SK-N-SH treated with all-trans-retinoic acid at 6 μM for 48 hours (cell line): ENCODE measurements at regions not wholly inside any gene's neighbourhood (a gene's known extent, or its start where the extent isn't known, plus 50 kb on each side); places are given as distances from the start of the nearest gene placed in this dataset.

ENCODE experiments used
- ATAC-seq: fragments of 200-7000 bp; cut with Tn5 transposase; 3 replicates; pipeline ENCODE4 v1.9.1; 2020; ENCODE audit warnings: mild to moderate bottlenecking, moderate library complexity
- ARNTL ChIP-seq: fragments of 450-650 bp; formaldehyde crosslinking; IDR thresholded peaks from 2 replicates; pipeline ENCODE4 v1.5.0; 2020; ENCODE audit warnings: low read depth, mild to moderate bottlenecking, moderate library complexity, borderline replicate concordance
- BACH2 ChIP-seq: fragments of 250-450 bp; sonication (Bioruptor Pico); IDR thresholded peaks from 2 replicates; pipeline ENCODE4 v1.9.0; 2021; ENCODE audit warnings: mild to moderate bottlenecking, borderline replicate concordance
- CSDC2 ChIP-seq: fragments of 250-450 bp; sonication (Bioruptor Pico); IDR thresholded peaks from 2 replicates; pipeline ENCODE4 v1.5.0; 2020; ENCODE audit warnings: mild to moderate bottlenecking, moderate library complexity
- ESRRG ChIP-seq: fragments of 250-450 bp; sonication (Bioruptor Pico); IDR thresholded peaks from 2 replicates; pipeline ENCODE4 v1.6.1; 2021; ENCODE audit warnings: mild to moderate bottlenecking
- GLIS3 ChIP-seq: fragments of 250-450 bp; sonication (Bioruptor Pico); IDR thresholded peaks from 2 replicates; pipeline ENCODE4 v1.5.0; 2020; ENCODE audit warnings: mild to moderate bottlenecking, moderate library complexity
- ISL1 ChIP-seq: fragments of 250-450 bp; sonication (Bioruptor Pico); IDR thresholded peaks from 2 replicates; pipeline ENCODE4 v2.1.2; 2022; ENCODE audit warnings: mild to moderate bottlenecking, moderate library complexity
- OSR1 ChIP-seq: fragments of 250-450 bp; sonication (Bioruptor Pico); IDR thresholded peaks from 2 replicates; pipeline ENCODE4 v1.8.0; 2022; ENCODE audit warnings: moderate library complexity, mild to moderate bottlenecking, inconsistent platforms
- PPARA ChIP-seq: fragments of 250-450 bp; sonication (Bioruptor Pico); IDR thresholded peaks from 2 replicates; pipeline ENCODE4 v1.5.0; 2020; ENCODE audit warnings: mild to moderate bottlenecking, borderline replicate concordance
- RARB ChIP-seq: fragments of 250-450 bp; sonication (Bioruptor Pico); IDR thresholded peaks from 2 replicates; pipeline ENCODE4 v1.8.0; 2021; ENCODE audit warnings: mild to moderate bottlenecking, moderate library complexity
- SNAI2 ChIP-seq: fragments of 250-450 bp; sonication (Bioruptor Pico); IDR thresholded peaks from 2 replicates; pipeline ENCODE4 v1.5.0; 2020; ENCODE audit warnings: mild to moderate bottlenecking, moderate library complexity
- TCF4 ChIP-seq: fragments of 250-450 bp; sonication (Bioruptor Pico); IDR thresholded peaks from 2 replicates; pipeline ENCODE4 v1.8.0; 2021; ENCODE audit warnings: mild to moderate bottlenecking, moderate library complexity, borderline replicate concordance
- TOX ChIP-seq: fragments of 250-450 bp; sonication (Bioruptor Pico); IDR thresholded peaks from 2 replicates; pipeline ENCODE4 v1.8.0; 2021; ENCODE audit warnings: mild to moderate bottlenecking, moderate library complexity, borderline replicate concordance
- ZC3H10 ChIP-seq: fragments of 250-450 bp; sonication (Bioruptor Pico); IDR thresholded peaks from 2 replicates; pipeline ENCODE4 v1.5.1; 2021; ENCODE audit warnings: mild to moderate bottlenecking, moderate library complexity
- ZFP3 ChIP-seq: fragments of 250-450 bp; sonication (Bioruptor Pico); IDR thresholded peaks from 2 replicates; pipeline ENCODE4 v1.5.0; 2020; ENCODE audit warnings: mild to moderate bottlenecking, moderate library complexity
- ZFP30 ChIP-seq: fragments of 450-650 bp; formaldehyde crosslinking; IDR thresholded peaks from 2 replicates; pipeline ENCODE4 v1.5.0; 2022; ENCODE audit warnings: mild to moderate bottlenecking, moderate library complexity
- ZNF565 ChIP-seq: fragments of 450-650 bp; formaldehyde crosslinking; conservative IDR thresholded peaks from 2 replicates; pipeline ENCODE4 v1.5.0; 2020; ENCODE audit warnings: low read depth, mild to moderate bottlenecking, moderate library complexity
- ZNF70 ChIP-seq: fragments of 450-650 bp; formaldehyde crosslinking; IDR thresholded peaks from 2 replicates; pipeline ENCODE4 v1.5.0; 2020; ENCODE audit warnings: mild to moderate bottlenecking, moderate library complexity
- ZNF8 ChIP-seq: fragments of 450-650 bp; formaldehyde crosslinking; IDR thresholded peaks from 2 replicates; pipeline ENCODE4 v1.5.0; 2020; ENCODE audit warnings: mild to moderate bottlenecking, moderate library complexity
- TF ChIP-seq, protein P1 (sequence below): fragments of 250-450 bp; sonication (Bioruptor Pico); IDR thresholded peaks from 2 replicates; pipeline ENCODE4 v1.8.0; 2020; ENCODE audit warnings: mild to moderate bottlenecking, moderate library complexity, borderline replicate concordance
- TF ChIP-seq, protein P2 (sequence below): fragments of 250-450 bp; sonication (Bioruptor Pico); IDR thresholded peaks from 2 replicates; pipeline ENCODE4 v1.5.0; 2020; ENCODE audit warnings: mild to moderate bottlenecking, moderate library complexity
- TF ChIP-seq, protein P3 (sequence below): fragments of 250-450 bp; sonication (Bioruptor Pico); IDR thresholded peaks from 2 replicates; pipeline ENCODE4 v1.5.1; 2020; ENCODE audit warnings: low read depth, mild to moderate bottlenecking, moderate library complexity
- TF ChIP-seq, protein P4 (sequence below): fragments of 250-450 bp; sonication (Bioruptor Pico); IDR thresholded peaks from 2 replicates; pipeline ENCODE4 v1.5.1; 2021; ENCODE audit warnings: mild to moderate bottlenecking, moderate library complexity

- ATAC-seq: no peak
- TF ChIP-seq ISL1 (CRISPR knock-in tag) (no peak), GLIS3 (CRISPR knock-in tag) (no peak), ZFP3 (CRISPR knock-in tag) (no peak), ARNTL (no peak), ZC3H10 (CRISPR knock-in tag) (no peak), ZNF565 (CRISPR knock-in tag) (no peak), ZNF70 (no peak), RARB (CRISPR knock-in tag) (no peak), ZNF8 (CRISPR knock-in tag) (no peak), TOX (CRISPR knock-in tag) (no peak), BACH2 (CRISPR knock-in tag) (no peak), CSDC2 (CRISPR knock-in tag) (no peak), ESRRG (CRISPR knock-in tag) (no peak), TCF4 (CRISPR knock-in tag) (no peak), ZFP30 (CRISPR knock-in tag) (no peak), PPARA (CRISPR knock-in tag) (no peak), OSR1 (CRISPR knock-in tag) (no peak)
- TF ChIP-seq, protein P1, sequence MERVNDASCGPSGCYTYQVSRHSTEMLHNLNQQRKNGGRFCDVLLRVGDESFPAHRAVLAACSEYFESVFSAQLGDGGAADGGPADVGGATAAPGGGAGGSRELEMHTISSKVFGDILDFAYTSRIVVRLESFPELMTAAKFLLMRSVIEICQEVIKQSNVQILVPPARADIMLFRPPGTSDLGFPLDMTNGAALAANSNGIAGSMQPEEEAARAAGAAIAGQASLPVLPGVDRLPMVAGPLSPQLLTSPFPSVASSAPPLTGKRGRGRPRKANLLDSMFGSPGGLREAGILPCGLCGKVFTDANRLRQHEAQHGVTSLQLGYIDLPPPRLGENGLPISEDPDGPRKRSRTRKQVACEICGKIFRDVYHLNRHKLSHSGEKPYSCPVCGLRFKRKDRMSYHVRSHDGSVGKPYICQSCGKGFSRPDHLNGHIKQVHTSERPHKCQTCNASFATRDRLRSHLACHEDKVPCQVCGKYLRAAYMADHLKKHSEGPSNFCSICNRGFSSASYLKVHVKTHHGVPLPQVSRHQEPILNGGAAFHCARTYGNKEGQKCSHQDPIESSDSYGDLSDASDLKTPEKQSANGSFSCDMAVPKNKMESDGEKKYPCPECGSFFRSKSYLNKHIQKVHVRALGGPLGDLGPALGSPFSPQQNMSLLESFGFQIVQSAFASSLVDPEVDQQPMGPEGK (CRISPR knock-in tag): no peak
- TF ChIP-seq, protein P2, sequence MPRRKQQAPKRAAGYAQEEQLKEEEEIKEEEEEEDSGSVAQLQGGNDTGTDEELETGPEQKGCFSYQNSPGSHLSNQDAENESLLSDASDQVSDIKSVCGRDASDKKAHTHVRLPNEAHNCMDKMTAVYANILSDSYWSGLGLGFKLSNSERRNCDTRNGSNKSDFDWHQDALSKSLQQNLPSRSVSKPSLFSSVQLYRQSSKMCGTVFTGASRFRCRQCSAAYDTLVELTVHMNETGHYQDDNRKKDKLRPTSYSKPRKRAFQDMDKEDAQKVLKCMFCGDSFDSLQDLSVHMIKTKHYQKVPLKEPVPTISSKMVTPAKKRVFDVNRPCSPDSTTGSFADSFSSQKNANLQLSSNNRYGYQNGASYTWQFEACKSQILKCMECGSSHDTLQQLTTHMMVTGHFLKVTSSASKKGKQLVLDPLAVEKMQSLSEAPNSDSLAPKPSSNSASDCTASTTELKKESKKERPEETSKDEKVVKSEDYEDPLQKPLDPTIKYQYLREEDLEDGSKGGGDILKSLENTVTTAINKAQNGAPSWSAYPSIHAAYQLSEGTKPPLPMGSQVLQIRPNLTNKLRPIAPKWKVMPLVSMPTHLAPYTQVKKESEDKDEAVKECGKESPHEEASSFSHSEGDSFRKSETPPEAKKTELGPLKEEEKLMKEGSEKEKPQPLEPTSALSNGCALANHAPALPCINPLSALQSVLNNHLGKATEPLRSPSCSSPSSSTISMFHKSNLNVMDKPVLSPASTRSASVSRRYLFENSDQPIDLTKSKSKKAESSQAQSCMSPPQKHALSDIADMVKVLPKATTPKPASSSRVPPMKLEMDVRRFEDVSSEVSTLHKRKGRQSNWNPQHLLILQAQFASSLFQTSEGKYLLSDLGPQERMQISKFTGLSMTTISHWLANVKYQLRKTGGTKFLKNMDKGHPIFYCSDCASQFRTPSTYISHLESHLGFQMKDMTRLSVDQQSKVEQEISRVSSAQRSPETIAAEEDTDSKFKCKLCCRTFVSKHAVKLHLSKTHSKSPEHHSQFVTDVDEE (CRISPR knock-in tag): no peak
- TF ChIP-seq, protein P3, sequence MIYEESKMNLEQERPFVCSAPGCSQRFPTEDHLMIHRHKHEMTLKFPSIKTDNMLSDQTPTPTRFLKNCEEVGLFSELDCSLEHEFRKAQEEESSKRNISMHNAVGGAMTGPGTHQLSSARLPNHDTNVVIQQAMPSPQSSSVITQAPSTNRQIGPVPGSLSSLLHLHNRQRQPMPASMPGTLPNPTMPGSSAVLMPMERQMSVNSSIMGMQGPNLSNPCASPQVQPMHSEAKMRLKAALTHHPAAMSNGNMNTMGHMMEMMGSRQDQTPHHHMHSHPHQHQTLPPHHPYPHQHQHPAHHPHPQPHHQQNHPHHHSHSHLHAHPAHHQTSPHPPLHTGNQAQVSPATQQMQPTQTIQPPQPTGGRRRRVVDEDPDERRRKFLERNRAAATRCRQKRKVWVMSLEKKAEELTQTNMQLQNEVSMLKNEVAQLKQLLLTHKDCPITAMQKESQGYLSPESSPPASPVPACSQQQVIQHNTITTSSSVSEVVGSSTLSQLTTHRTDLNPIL (CRISPR knock-in tag): no peak
Observed at GRCh38 chr4:134948110-134948642, 746.6 kb upstream of the PABPC4L start.

DNA sequence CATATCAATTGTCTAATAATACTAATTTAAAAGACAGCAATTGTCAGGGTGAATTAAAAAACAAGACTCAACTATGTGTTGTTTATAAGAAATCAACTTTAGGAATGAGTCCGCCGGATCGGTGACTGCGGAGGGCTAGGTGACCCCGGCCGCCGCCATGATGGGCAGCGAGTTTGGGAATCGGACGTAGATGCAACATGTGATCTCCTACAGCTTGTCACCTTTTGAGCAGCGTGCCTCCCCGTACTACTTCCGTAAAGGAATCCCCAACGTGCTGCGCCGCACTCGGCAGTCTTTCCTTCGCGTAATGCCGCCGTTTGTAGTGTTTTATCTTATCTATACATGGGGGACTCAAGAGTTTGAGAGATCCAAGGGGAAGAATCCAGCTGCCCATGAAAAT is 742.5 kb upstream of the PABPC4L start:
- TF ChIP-seq ZFP30 (CRISPR knock-in tag) (no peak), ZNF70 (no peak), ZNF565 (CRISPR knock-in tag) (no peak), ZC3H10 (CRISPR knock-in tag) (no peak), PPARA (CRISPR knock-in tag) (no peak)
- TF ChIP-seq, protein P4, sequence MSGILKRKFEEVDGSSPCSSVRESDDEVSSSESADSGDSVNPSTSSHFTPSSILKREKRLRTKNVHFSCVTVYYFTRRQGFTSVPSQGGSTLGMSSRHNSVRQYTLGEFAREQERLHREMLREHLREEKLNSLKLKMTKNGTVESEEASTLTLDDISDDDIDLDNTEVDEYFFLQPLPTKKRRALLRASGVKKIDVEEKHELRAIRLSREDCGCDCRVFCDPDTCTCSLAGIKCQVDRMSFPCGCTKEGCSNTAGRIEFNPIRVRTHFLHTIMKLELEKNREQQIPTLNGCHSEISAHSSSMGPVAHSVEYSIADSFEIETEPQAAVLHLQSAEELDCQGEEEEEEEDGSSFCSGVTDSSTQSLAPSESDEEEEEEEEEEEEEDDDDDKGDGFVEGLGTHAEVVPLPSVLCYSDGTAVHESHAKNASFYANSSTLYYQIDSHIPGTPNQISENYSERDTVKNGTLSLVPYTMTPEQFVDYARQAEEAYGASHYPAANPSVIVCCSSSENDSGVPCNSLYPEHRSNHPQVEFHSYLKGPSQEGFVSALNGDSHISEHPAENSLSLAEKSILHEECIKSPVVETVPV: no peak
- TF ChIP-seq, all 23 proteins: peak for 0

DNA sequence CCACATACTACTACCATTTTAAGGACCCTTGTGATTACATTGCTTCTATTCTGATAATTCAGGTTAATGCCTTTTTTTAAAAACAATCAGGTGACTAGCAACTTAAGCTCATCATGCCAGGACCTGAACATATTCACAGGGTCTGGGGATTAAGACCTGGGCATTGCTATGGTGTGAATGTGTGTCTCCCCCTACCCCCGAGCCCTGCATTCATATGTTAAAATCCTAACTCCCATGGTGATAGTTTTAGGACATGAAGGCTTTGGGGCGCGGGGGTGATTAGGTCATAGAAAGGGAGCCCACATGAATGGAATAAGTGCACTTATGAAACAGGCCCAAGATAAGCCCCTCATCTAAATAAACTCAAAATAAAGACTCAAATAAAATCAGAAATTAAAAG is 734.4 kb upstream of the PABPC4L start:
- no peak for ATAC-seq
- TF ChIP-seq ZFP3 (CRISPR knock-in tag): no peak
- no peak for TF ChIP-seq ZFP30 (CRISPR knock-in tag)
- no peak for TF ChIP-seq ZC3H10 (CRISPR knock-in tag)
- TF ChIP-seq SNAI2 (CRISPR knock-in tag): no peak
- no peak for TF ChIP-seq GLIS3 (CRISPR knock-in tag)
- TF ChIP-seq RARB (CRISPR knock-in tag): no peak
- TF ChIP-seq, protein P3 (CRISPR knock-in tag): no peak
- TF ChIP-seq TOX (CRISPR knock-in tag): no peak
- no peak for TF ChIP-seq CSDC2 (CRISPR knock-in tag)
- TF ChIP-seq BACH2 (CRISPR knock-in tag): no peak
- TF ChIP-seq, protein P4: no peak
- no peak for TF ChIP-seq ARNTL
- TF ChIP-seq, protein P2 (CRISPR knock-in tag): no peak
- no peak for TF ChIP-seq OSR1 (CRISPR knock-in tag)
- no peak for TF ChIP-seq ESRRG (CRISPR knock-in tag)
- TF ChIP-seq ZNF565 (CRISPR knock-in tag): no peak
- TF ChIP-seq ZNF8 (CRISPR knock-in tag): no peak
- no peak for TF ChIP-seq TCF4 (CRISPR knock-in tag)
- no peak for TF ChIP-seq ZNF70

More for the DNA sequence above, 742.5 kb upstream of the PABPC4L start:
- ATAC-seq: no peak
